ENCODE measurements at regions not wholly inside any gene's neighbourhood (a gene's known extent, or its start where the extent isn't known, plus 50 kb on each side); places are given as distances from the start of the nearest gene placed in this dataset.

DNA sequence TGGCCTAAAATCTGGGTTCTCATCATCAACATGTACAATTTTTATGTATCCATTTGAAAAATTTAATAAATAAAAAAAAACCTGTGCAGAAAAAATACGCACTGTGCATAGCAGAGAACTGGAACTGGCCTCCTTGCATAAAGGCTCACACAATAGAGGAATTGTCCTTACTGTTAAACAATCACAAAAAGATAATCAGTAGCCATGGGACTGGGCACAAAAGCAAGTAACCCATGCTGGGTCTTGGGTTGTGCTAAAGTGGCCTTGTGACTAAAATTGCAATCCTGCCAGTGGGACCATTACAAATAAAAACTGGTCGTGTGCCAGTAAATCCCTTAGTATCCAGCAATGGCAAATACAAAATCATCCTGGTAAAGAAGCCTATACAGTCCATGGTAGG, 1646.6 kb downstream of the MAT2B start:
- H3K4me1 ChIP-seq (ENCODE audit: insufficient read depth, low read length, severe bottlenecking) = no peaks in the 10 kb centered on the region
- no peaks in the 10 kb centered on the region for H3F3A ChIP-seq (ENCODE audit: insufficient read depth, low read length)
- TF ChIP-seq EZH2 (IDR thresholded peaks at IDR 0.05; ENCODE audit: borderline replicate concordance, low read length) = no peak
- TF ChIP-seq, protein P1, sequence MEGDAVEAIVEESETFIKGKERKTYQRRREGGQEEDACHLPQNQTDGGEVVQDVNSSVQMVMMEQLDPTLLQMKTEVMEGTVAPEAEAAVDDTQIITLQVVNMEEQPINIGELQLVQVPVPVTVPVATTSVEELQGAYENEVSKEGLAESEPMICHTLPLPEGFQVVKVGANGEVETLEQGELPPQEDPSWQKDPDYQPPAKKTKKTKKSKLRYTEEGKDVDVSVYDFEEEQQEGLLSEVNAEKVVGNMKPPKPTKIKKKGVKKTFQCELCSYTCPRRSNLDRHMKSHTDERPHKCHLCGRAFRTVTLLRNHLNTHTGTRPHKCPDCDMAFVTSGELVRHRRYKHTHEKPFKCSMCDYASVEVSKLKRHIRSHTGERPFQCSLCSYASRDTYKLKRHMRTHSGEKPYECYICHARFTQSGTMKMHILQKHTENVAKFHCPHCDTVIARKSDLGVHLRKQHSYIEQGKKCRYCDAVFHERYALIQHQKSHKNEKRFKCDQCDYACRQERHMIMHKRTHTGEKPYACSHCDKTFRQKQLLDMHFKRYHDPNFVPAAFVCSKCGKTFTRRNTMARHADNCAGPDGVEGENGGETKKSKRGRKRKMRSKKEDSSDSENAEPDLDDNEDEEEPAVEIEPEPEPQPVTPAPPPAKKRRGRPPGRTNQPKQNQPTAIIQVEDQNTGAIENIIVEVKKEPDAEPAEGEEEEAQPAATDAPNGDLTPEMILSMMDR (IDR thresholded peaks at IDR 0.05; ENCODE audit: low read length) = no peak
- H3K27me3 ChIP-seq (ENCODE audit: insufficient read depth, low read length) = no peaks in the 10 kb centered on the region
- no peaks in the 10 kb centered on the region for H3K9me3 ChIP-seq (ENCODE audit: low read length)
- no peaks in the 10 kb centered on the region for H3K79me2 ChIP-seq (ENCODE audit: insufficient read depth, low read length)
- no peak overlapping the region for H3K9ac ChIP-seq (ENCODE audit: low read length)
- H3K4me3 ChIP-seq (ENCODE audit: low read depth, low read length, poor library complexity, severe bottlenecking) = no peak overlapping the region
- no peak overlapping the region for H3K4me2 ChIP-seq (ENCODE audit: low read length)
- no peaks in the 10 kb centered on the region for H3K9me2 ChIP-seq (ENCODE audit: low read depth, low read length)
- no peak overlapping the region for H2AFZ ChIP-seq (ENCODE audit: low read length)
- H3K27ac ChIP-seq (ENCODE audit: low read depth, low read length, poor library complexity, severe bottlenecking) = no peak overlapping the region
- H4K20me1 ChIP-seq (ENCODE audit: insufficient read depth, low read length) = no peaks in the 10 kb centered on the region
- H3K36me3 ChIP-seq (ENCODE audit: insufficient read depth, low read length) = no peaks in the 10 kb centered on the region

DNA sequence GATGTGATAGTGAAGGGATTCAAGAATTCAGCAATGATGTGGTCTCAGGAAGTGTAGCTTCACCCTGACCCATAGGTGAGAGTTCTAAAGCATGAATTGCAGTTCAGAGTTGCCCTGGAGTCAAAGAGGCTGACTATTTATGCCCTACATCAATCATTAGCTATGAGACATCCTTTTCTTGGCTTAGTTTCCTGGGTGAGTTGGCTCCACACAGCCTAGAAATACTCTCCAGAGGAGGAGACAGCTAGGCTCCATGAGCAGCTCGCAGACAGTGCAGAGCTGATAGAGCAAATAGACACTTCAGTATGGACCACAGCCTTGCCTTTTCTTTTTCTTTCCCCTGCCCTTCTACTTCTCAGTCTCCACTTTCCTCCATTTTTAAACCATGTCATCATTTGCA, 1651.8 kb downstream of the MAT2B start:
- Histone ChIP-seq H3F3A (ENCODE audit: insufficient read depth, low read length) (no peaks in the 10 kb centered on the region), H3K4me1 (ENCODE audit: insufficient read depth, low read length, severe bottlenecking) (no peaks in the 10 kb centered on the region), H2AFZ (ENCODE audit: low read length) (no peak overlapping the region), H3K27ac (ENCODE audit: low read depth, low read length, poor library complexity, severe bottlenecking) (no peak overlapping the region), H3K4me3 (ENCODE audit: low read depth, low read length, poor library complexity, severe bottlenecking) (no peak overlapping the region), H3K9me3 (ENCODE audit: low read length) (no peaks in the 10 kb centered on the region), H3K36me3 (ENCODE audit: insufficient read depth, low read length) (no peaks in the 10 kb centered on the region), H3K9me2 (ENCODE audit: low read depth, low read length) (no peaks in the 10 kb centered on the region), H3K4me2 (ENCODE audit: low read length) (no peak overlapping the region), H3K27me3 (ENCODE audit: insufficient read depth, low read length) (no peaks in the 10 kb centered on the region), H4K20me1 (ENCODE audit: insufficient read depth, low read length) (no peaks in the 10 kb centered on the region), H3K79me2 (ENCODE audit: insufficient read depth, low read length) (no peaks in the 10 kb centered on the region), H3K9ac (ENCODE audit: low read length) (no peak overlapping the region)
- TF ChIP-seq, protein P1 (IDR thresholded peaks at IDR 0.05; ENCODE audit: low read length) = no peak
- no peak for TF ChIP-seq EZH2 (IDR thresholded peaks at IDR 0.05; ENCODE audit: borderline replicate concordance, low read length)

DNA sequence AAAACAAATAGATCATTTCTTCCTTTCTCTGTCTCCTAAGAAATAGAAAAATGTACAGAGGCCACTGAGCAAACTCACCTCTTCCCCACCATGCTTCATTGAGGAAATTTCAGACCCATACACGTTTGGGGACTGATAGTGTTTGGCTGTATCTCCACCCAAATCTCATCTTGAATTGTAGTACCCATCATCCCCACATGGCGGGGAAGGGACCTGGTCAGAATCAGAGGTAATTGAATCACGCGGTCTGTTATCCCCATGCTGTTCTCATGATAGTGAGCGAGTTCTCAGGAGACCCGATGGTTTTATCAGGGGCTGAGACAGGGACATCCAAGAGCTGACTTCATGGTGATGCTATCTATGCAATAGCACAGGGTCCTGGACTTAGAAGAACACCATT, 1655.8 kb downstream of the MAT2B start:
- Histone ChIP-seq H3K79me2 (ENCODE audit: insufficient read depth, low read length) (no peaks in the 10 kb centered on the region), H4K20me1 (ENCODE audit: insufficient read depth, low read length) (no peaks in the 10 kb centered on the region), H3K9me3 (ENCODE audit: low read length) (no peaks in the 10 kb centered on the region), H3K36me3 (ENCODE audit: insufficient read depth, low read length) (no peaks in the 10 kb centered on the region), H2AFZ (ENCODE audit: low read length) (no peak overlapping the region), H3K27ac (ENCODE audit: low read depth, low read length, poor library complexity, severe bottlenecking) (no peak overlapping the region), H3F3A (ENCODE audit: insufficient read depth, low read length) (no peaks in the 10 kb centered on the region), H3K27me3 (ENCODE audit: insufficient read depth, low read length) (no peaks in the 10 kb centered on the region), H3K4me1 (ENCODE audit: insufficient read depth, low read length, severe bottlenecking) (no peaks in the 10 kb centered on the region), H3K4me3 (ENCODE audit: low read depth, low read length, poor library complexity, severe bottlenecking) (no peak overlapping the region), H3K9me2 (ENCODE audit: low read depth, low read length) (no peaks in the 10 kb centered on the region), H3K9ac (ENCODE audit: low read length) (no peak overlapping the region), H3K4me2 (ENCODE audit: low read length) (no peak overlapping the region)
- TF ChIP-seq, protein P1 (IDR thresholded peaks at IDR 0.05; ENCODE audit: low read length) = peak; percentile 36; the same call in 1 of the 2 replicates
- TF ChIP-seq EZH2 (IDR thresholded peaks at IDR 0.05; ENCODE audit: borderline replicate concordance, low read length) = no peak
